Mammary epithelial cell (primary cell): ENCODE measurements at regions not wholly inside any gene's neighbourhood (a gene's known extent, or its start where the extent isn't known, plus 50 kb on each side); places are given as distances from the start of the nearest gene placed in this dataset.

Source experiments
- CTCF ChIP-seq, 2 donors: IDR thresholded peaks in 1 of 2; conservative IDR thresholded peaks in 1 of 2; 2 replicates each; pipeline ENCODE4 v1.5.1; 2011 to 2012; ENCODE audit warnings: inconsistent platforms in 2 of 2, low read length in 2 of 2, mild to moderate bottlenecking in 2 of 2, control low read depth in 1 of 2, low read depth in 1 of 2; ENCODE audit not compliant: insufficient read depth in 1 of 2; ENCODE audit errors: extremely low read depth in 1 of 2
- EZH2 ChIP-seq: IDR thresholded peaks from 2 replicates; pipeline ENCODE4 v1.6.1; 2012; ENCODE audit warnings: low read length, inconsistent platforms, borderline replicate concordance

GRCh38 chr12:67911275-67911600 is 78.0 kb upstream of the IFNG-AS1 start:
- TF ChIP-seq EZH2 (no peak), CTCF (conservative IDR thresholded peaks at IDR 0.05 in 1 of 2, IDR thresholded peaks at IDR 0.05 in 1 of 2; ENCODE audit: extremely low read depth in 1 of 2, insufficient read depth in 1 of 2, low read depth in 1 of 2, low read length in 2 of 2) (no peak)
